ENCODE measurements at regions not wholly inside any gene's neighbourhood (a gene's known extent, or its start where the extent isn't known, plus 50 kb on each side); places are given as distances from the start of the nearest gene placed in this dataset.
A peak's percentile ranks its signal among the peaks of the same experiment; 100 is the strongest.

DNA sequence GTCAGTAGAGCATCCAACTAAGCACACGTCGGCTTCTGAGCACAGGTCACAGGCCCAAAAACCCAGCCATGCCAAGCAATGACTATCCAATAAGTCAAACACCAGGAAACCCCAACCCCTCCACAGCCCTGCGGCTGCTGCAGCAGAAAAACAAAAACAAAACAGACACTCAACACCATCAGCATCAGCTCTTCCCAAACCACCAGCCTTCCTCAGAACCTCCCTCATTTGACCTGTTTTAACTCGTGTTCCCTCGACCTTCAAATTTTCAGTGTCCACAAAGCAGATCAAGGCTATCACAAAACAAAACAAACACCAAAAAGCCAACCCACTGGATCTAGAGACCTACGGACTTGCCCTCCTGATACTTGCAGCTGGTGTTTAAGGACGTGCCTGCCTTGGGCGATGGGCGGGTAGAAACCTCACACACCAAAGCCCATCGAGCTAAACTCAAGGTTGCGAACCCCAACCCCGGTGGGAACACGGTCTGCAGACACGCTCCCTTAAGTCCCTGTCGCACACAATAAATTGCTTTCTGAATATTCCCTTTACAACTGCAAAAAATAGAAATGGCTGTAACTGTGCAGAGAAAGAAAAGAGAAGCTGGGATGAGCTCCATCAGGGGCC, 247.1 kb upstream of the ANKRD55 start (continued):
- no peak for TF ChIP-seq ZNF136 (CRISPR knock-in tag; IDR thresholded peaks at IDR 0.05; ENCODE audit: low read depth)
- no peak for TF ChIP-seq HMGA1 (CRISPR knock-in tag; conservative IDR thresholded peaks at IDR 0.05)
- TF ChIP-seq, protein P1, sequence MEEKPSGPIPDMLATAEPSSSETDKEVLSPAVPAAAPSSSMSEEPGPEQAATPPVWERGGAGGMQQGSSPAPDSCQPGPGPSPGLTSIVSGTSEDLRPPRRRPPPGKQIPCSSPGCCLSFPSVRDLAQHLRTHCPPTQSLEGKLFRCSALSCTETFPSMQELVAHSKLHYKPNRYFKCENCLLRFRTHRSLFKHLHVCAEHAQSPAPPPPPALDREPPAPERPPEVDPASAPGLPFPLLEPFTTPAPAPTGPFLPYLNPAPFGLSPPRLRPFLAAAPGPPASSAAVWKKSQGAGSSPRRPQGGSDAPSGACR (CRISPR knock-in tag; IDR thresholded peaks at IDR 0.05), result peak; percentile 12; the same call in 1 of the 2 replicates
- TF ChIP-seq, protein P2, sequence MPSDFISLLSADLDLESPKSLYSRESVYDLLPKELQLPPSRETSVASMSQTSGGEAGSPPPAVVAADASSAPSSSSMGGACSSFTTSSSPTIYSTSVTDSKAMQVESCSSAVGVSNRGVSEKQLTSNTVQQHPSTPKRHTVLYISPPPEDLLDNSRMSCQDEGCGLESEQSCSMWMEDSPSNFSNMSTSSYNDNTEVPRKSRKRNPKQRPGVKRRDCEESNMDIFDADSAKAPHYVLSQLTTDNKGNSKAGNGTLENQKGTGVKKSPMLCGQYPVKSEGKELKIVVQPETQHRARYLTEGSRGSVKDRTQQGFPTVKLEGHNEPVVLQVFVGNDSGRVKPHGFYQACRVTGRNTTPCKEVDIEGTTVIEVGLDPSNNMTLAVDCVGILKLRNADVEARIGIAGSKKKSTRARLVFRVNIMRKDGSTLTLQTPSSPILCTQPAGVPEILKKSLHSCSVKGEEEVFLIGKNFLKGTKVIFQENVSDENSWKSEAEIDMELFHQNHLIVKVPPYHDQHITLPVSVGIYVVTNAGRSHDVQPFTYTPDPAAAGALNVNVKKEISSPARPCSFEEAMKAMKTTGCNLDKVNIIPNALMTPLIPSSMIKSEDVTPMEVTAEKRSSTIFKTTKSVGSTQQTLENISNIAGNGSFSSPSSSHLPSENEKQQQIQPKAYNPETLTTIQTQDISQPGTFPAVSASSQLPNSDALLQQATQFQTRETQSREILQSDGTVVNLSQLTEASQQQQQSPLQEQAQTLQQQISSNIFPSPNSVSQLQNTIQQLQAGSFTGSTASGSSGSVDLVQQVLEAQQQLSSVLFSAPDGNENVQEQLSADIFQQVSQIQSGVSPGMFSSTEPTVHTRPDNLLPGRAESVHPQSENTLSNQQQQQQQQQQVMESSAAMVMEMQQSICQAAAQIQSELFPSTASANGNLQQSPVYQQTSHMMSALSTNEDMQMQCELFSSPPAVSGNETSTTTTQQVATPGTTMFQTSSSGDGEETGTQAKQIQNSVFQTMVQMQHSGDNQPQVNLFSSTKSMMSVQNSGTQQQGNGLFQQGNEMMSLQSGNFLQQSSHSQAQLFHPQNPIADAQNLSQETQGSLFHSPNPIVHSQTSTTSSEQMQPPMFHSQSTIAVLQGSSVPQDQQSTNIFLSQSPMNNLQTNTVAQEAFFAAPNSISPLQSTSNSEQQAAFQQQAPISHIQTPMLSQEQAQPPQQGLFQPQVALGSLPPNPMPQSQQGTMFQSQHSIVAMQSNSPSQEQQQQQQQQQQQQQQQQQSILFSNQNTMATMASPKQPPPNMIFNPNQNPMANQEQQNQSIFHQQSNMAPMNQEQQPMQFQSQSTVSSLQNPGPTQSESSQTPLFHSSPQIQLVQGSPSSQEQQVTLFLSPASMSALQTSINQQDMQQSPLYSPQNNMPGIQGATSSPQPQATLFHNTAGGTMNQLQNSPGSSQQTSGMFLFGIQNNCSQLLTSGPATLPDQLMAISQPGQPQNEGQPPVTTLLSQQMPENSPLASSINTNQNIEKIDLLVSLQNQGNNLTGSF (CRISPR knock-in tag; IDR thresholded peaks at IDR 0.05), result no peak
- TF ChIP-seq ZNF598 (CRISPR knock-in tag; IDR thresholded peaks at IDR 0.05; ENCODE audit: borderline replicate concordance), result peak; percentile 49; the same call in 1 of the 2 replicates
- TF ChIP-seq ATRX (CRISPR knock-in tag; IDR thresholded peaks at IDR 0.05; ENCODE audit: borderline replicate concordance), result no peak
- TF ChIP-seq SRY (CRISPR knock-in tag; IDR thresholded peaks at IDR 0.05), result no peak
- TF ChIP-seq ZFX (CRISPR knock-in tag; IDR thresholded peaks at IDR 0.05; ENCODE audit: low read depth), result peak; percentile 29
- TF ChIP-seq NFYC (CRISPR knock-in tag; IDR thresholded peaks at IDR 0.05), result no peak
- TF ChIP-seq ZBTB20 (CRISPR knock-in tag; IDR thresholded peaks at IDR 0.05; ENCODE audit: borderline replicate concordance, low read depth), result no peak
- TF ChIP-seq HIVEP1 (CRISPR knock-in tag; IDR thresholded peaks at IDR 0.05), result peak; percentile 77
- peak; percentile 78 for TF ChIP-seq ZMYM4 (CRISPR knock-in tag; IDR thresholded peaks at IDR 0.05)
- TF ChIP-seq SALL2 (CRISPR knock-in tag; IDR thresholded peaks at IDR 0.05), result no peak
- TF ChIP-seq ZNF558 (CRISPR knock-in tag; IDR thresholded peaks at IDR 0.05; ENCODE audit: borderline replicate concordance), result no peak
- TF ChIP-seq, protein P3, sequence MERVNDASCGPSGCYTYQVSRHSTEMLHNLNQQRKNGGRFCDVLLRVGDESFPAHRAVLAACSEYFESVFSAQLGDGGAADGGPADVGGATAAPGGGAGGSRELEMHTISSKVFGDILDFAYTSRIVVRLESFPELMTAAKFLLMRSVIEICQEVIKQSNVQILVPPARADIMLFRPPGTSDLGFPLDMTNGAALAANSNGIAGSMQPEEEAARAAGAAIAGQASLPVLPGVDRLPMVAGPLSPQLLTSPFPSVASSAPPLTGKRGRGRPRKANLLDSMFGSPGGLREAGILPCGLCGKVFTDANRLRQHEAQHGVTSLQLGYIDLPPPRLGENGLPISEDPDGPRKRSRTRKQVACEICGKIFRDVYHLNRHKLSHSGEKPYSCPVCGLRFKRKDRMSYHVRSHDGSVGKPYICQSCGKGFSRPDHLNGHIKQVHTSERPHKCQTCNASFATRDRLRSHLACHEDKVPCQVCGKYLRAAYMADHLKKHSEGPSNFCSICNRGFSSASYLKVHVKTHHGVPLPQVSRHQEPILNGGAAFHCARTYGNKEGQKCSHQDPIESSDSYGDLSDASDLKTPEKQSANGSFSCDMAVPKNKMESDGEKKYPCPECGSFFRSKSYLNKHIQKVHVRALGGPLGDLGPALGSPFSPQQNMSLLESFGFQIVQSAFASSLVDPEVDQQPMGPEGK (CRISPR knock-in tag; IDR thresholded peaks at IDR 0.05), result peak; percentile 73; the same call in 1 of the 2 replicates
- TF ChIP-seq ISX (CRISPR knock-in tag; conservative IDR thresholded peaks at IDR 0.05), result no peak
- peak; percentile 88 for TF ChIP-seq GATA4 (IDR thresholded peaks at IDR 0.05; ENCODE audit: borderline replicate concordance, low read depth)

Measured in HepG2 (cell line).